Posterior cingulate gyrus (tissue), 11 donors: ENCODE measurements at regions not wholly inside any gene's neighbourhood (a gene's known extent, or its start where the extent isn't known, plus 50 kb on each side); places are given as distances from the start of the nearest gene placed in this dataset.

Source experiments
- DNase-seq, 10 donors: peaks; one replicate each; pipeline versions ENCODE4 v3.0.0 to v3.0.0-alpha.2; 2020 to 2021; ENCODE audit warnings: mixed read lengths in 3 of 10
- intact Hi-C: fragments of 100-400 bp; cut with DNase I; formaldehyde crosslinking; loops from one replicate; pipeline ENCODE4 v1.15.1; 2023

- intact Hi-C loops: no loop called here
Observed at GRCh38 chr5:165722401-165722800, 2217.0 kb downstream of the MAT2B start.

GRCh38 chr5:165723931-165724330, 2218.5 kb downstream of the MAT2B start:
- no peak for DNase-seq
- intact Hi-C loops: no loop called here

More at GRCh38 chr5:165722401-165722800, 2217.0 kb downstream of the MAT2B start:
- no peak for DNase-seq

GRCh38 chr5:165728425-165728824, 2223.0 kb downstream of the MAT2B start:
- DNase-seq: no peak
- intact Hi-C loops: no loop called here

GRCh38 chr5:165735388-165735787, 2230.0 kb downstream of the MAT2B start:
- no peak for DNase-seq
- intact Hi-C loops: no loop called here

GRCh38 chr5:165739079-165739741, 2233.8 kb downstream of the MAT2B start:
- intact Hi-C loops: no loop called here
- DNase-seq: no peak

GRCh38 chr5:165757791-165758190, 2252.4 kb downstream of the MAT2B start:
- no peak for DNase-seq
- intact Hi-C loops: no loop called here

GRCh38 chr5:165775111-165775510, 2269.7 kb downstream of the MAT2B start:
- intact Hi-C loops: no loop called here
- DNase-seq: no peak

- DNase-seq: no peak
- intact Hi-C loops: no loop called here
Observed at GRCh38 chr5:165779505-165779904, 2274.1 kb downstream of the MAT2B start.

GRCh38 chr5:165780901-165781300, 2275.5 kb downstream of the MAT2B start:
- DNase-seq: no peak
- intact Hi-C loops: no loop called here

- no peak for DNase-seq
Observed at GRCh38 chr5:165781738-165782137, 2276.3 kb downstream of the MAT2B start.

GRCh38 chr5:165783024-165783423, 2277.6 kb downstream of the MAT2B start:
- intact Hi-C loops: no loop called here
- DNase-seq: no peak

More at GRCh38 chr5:165781738-165782137, 2276.3 kb downstream of the MAT2B start:
- intact Hi-C loops: no loop called here

- intact Hi-C loops: no loop called here
- no peak for DNase-seq
Observed at GRCh38 chr5:165786073-165786472, 2280.7 kb downstream of the MAT2B start.

- intact Hi-C loops: no loop called here
- no peak for DNase-seq
Observed at GRCh38 chr5:165795073-165795472, 2289.7 kb downstream of the MAT2B start.

GRCh38 chr5:165805756-165806155, 2300.3 kb downstream of the MAT2B start:
- intact Hi-C loops: no loop called here
- DNase-seq: no peak

- intact Hi-C loops: no loop called here
- DNase-seq: no peak
Observed at GRCh38 chr5:165808335-165808734, 2302.9 kb downstream of the MAT2B start.

GRCh38 chr5:165809914-165810313, 2304.5 kb downstream of the MAT2B start:
- no peak for DNase-seq
- intact Hi-C loops: no loop called here

- DNase-seq: peak in 1 of 10 donors; percentile 58
- intact Hi-C loops: no loop called here
Observed at GRCh38 chr5:165829504-165829903, 2324.1 kb downstream of the MAT2B start.

GRCh38 chr5:165834891-165835290, 2329.5 kb downstream of the MAT2B start:
- intact Hi-C loops: no loop called here
- DNase-seq: no peak

GRCh38 chr5:165836046-165836445, 2330.6 kb downstream of the MAT2B start:
- DNase-seq: no peak
- intact Hi-C loops: no loop called here

- intact Hi-C loops: no loop called here
- DNase-seq: no peak
Observed at GRCh38 chr5:165837286-165837685, 2331.9 kb downstream of the MAT2B start.

- DNase-seq: no peak
- intact Hi-C loops: no loop called here
Observed at GRCh38 chr5:165844571-165844970, 2339.2 kb downstream of the MAT2B start.

GRCh38 chr5:165858118-165858517, 2352.7 kb downstream of the MAT2B start:
- intact Hi-C loops: no loop called here
- DNase-seq: no peak

- intact Hi-C loops: no loop called here
- no peak for DNase-seq
Observed at GRCh38 chr5:165859251-165859650, 2353.8 kb downstream of the MAT2B start.
